ENCODE measurements at regions not wholly inside any gene's neighbourhood (a gene's known extent, or its start where the extent isn't known, plus 50 kb on each side); places are given as distances from the start of the nearest gene placed in this dataset.

GRCh38 chr18:77668219-77668618 lies 418.6 kb downstream of the GALR1 start:
- no peak for TF ChIP-seq CTCF (IDR thresholded peaks at IDR 0.05)
- Histone ChIP-seq H3K4me3 (replicated peaks in 1 of 3; ENCODE audit: low read depth in 2 of 3, low read length in 3 of 3) (no peak overlapping the region), H3K4me1 (ENCODE audit: control insufficient read depth in 1 of 2, insufficient read depth in 2 of 2, low read length in 2 of 2) (no peaks in the 10 kb centered on the region), H4K20me1 (ENCODE audit: insufficient read depth, low read length) (no peaks in the 10 kb centered on the region), H3K79me2 (ENCODE audit: insufficient read depth, low read length) (no peaks in the 10 kb centered on the region), H3K9me3 (replicated peaks in 1 of 2; ENCODE audit: control insufficient read depth in 1 of 2, insufficient read depth in 1 of 2, low read length in 2 of 2) (no peaks in the 10 kb centered on the region), H3K9ac (ENCODE audit: insufficient read depth, low read length, poor library complexity, severe bottlenecking) (no peak overlapping the region), H2AFZ (ENCODE audit: insufficient read depth, low read depth, low read length, poor library complexity, severe bottlenecking) (no peak overlapping the region), H3K4me2 (replicated peaks; ENCODE audit: extremely low read depth, low read length, poor library complexity, severe bottlenecking) (no peak overlapping the region), H3K36me3 (replicated peaks in 1 of 2; ENCODE audit: control insufficient read depth in 1 of 2, insufficient read depth in 2 of 2, low read length in 2 of 2) (no peaks in the 10 kb centered on the region), H3K27me3 (ENCODE audit: control insufficient read depth in 2 of 2, insufficient read depth in 2 of 2, low read length in 2 of 2) (no peaks in the 10 kb centered on the region), H3K27ac (ENCODE audit: low read depth in 1 of 2, low read length in 2 of 2) (no peak overlapping the region)
- DNase-seq, result no peak
- 90% methylated on average over 26 of the region's 26 CpGs for whole genome bisulfite sequencing (ENCODE audit: insufficient coverage)
- H3K27me3 Mint-ChIP-seq (ENCODE audit: low read depth in 3 of 3), result peaks cover 3 to 7% (median 4%) of the 10 kb centered on the region in 3 donors
- no peaks in the 10 kb centered on the region for H3K36me3 Mint-ChIP-seq
- intact Hi-C loops (cut with micrococcal nuclease), result no loop called here
- H3K9me3 Mint-ChIP-seq, result peaks cover 0 to 5% (median 0%) of the 10 kb centered on the region in 7 donors
- H3K4me3 Mint-ChIP-seq, result no peak overlapping the region
- H3K4me1 Mint-ChIP-seq, result no peaks in the 10 kb centered on the region
- H3K27ac Mint-ChIP-seq, result no peak overlapping the region

- H3K4me3 ChIP-seq (replicated peaks in 1 of 3; ENCODE audit: low read depth in 2 of 3, low read length in 3 of 3), result no peak overlapping the region
- no peak overlapping the region for H3K27ac ChIP-seq (ENCODE audit: low read depth in 1 of 2, low read length in 2 of 2)
- H2AFZ ChIP-seq (ENCODE audit: insufficient read depth, low read depth, low read length, poor library complexity, severe bottlenecking), result no peak overlapping the region
- no peaks in the 10 kb centered on the region for H3K79me2 ChIP-seq (ENCODE audit: insufficient read depth, low read length)
- no peaks in the 10 kb centered on the region for H4K20me1 ChIP-seq (ENCODE audit: insufficient read depth, low read length)
- no peak overlapping the region for H3K9ac ChIP-seq (ENCODE audit: insufficient read depth, low read length, poor library complexity, severe bottlenecking)
- Mint-ChIP-seq H3K4me3 (no peak overlapping the region), H3K27ac (no peak overlapping the region), H3K36me3 (no peaks in the 10 kb centered on the region), H3K27me3 (ENCODE audit: low read depth in 3 of 3) (peaks cover 3 to 8% (median 4%) of the 10 kb centered on the region in 3 donors), H3K9me3 (peaks cover 0 to 6% (median 0%) of the 10 kb centered on the region in 7 donors), H3K4me1 (no peaks in the 10 kb centered on the region)
- no peaks in the 10 kb centered on the region for H3K4me1 ChIP-seq (ENCODE audit: control insufficient read depth in 1 of 2, insufficient read depth in 2 of 2, low read length in 2 of 2)
- H3K36me3 ChIP-seq (replicated peaks in 1 of 2; ENCODE audit: control insufficient read depth in 1 of 2, insufficient read depth in 2 of 2, low read length in 2 of 2), result no peaks in the 10 kb centered on the region
- no peaks in the 10 kb centered on the region for H3K27me3 ChIP-seq (ENCODE audit: control insufficient read depth in 2 of 2, insufficient read depth in 2 of 2, low read length in 2 of 2)
- H3K9me3 ChIP-seq (replicated peaks in 1 of 2; ENCODE audit: control insufficient read depth in 1 of 2, insufficient read depth in 1 of 2, low read length in 2 of 2), result no peaks in the 10 kb centered on the region
- WGBS (ENCODE audit: insufficient coverage), result 29% methylated on average over 4 of the region's 4 CpGs
- no peak for DNase-seq
- intact Hi-C loops (cut with micrococcal nuclease), result no loop called here
- H3K4me2 ChIP-seq (replicated peaks; ENCODE audit: extremely low read depth, low read length, poor library complexity, severe bottlenecking), result no peak overlapping the region
- no peak for TF ChIP-seq CTCF (IDR thresholded peaks at IDR 0.05)
Observed at GRCh38 chr18:77669331-77669730, 419.7 kb downstream of the GALR1 start.
